K562 (cell line): ENCODE measurements at regions not wholly inside any gene's neighbourhood (a gene's known extent, or its start where the extent isn't known, plus 50 kb on each side); places are given as distances from the start of the nearest gene placed in this dataset.

Source experiments
- ATAC-seq: fragments of 200-7000 bp; cut with Tn5 transposase; 3 replicates; pipeline ENCODE4 v1.9.1; 2020; ENCODE audit warnings: moderate library complexity
- BruUV-seq: library from RNA; stranded (reverse); fragments of 400-500 nt; replicated peaks from 2 replicates; lab custom pipeline; 2021; lab: Mats Ljungman, UMichigan
- CTCF ChIA-PET: fragments of 300-600 bp; formaldehyde crosslinking; extraction: SDS; loops from one replicate; lab custom pipeline; 2021; ENCODE audit warnings: low intra/inter-chr PET ratio; lab: Yijun Ruan, JAX
- POLR2A ChIA-PET: fragments of 300-600, 350-650 bp; sonication (Branson Sonifier 250); formaldehyde crosslinking; extraction: SDS; loops from one replicate; lab custom pipeline; 2021; ENCODE audit warnings: antibody characterized with exemption, inconsistent platforms; lab: Yijun Ruan, JAX
- DNase-seq, 4 experiments: peaks; one replicate each; pipeline versions ENCODE4 v3.0.0 to v3.0.0-alpha.2; 2011 to 2018; ENCODE audit warnings: low spot score in 3 of 4, mixed read lengths in 3 of 4; ENCODE audit errors: extremely low read depth in 1 of 4
- FAIRE-seq: peaks from 2 replicates; lab custom pipeline; 2011; peaks lifted over from hg19 to GRCh38; lab: Jason Lieb, UNC
- H2AFZ ChIP-seq: 2 replicates; pipeline ENCODE4 v1.6.0; 2011; ENCODE audit warnings: low read depth, low read length, control low read depth, inconsistent platforms
- H3K27ac ChIP-seq: fragments of 200-600 bp; 3 replicates; pipeline ENCODE4 v1.8.0; 2011; ENCODE audit warnings: low read depth, mild to moderate bottlenecking, control low read depth, inconsistent platforms, low read length, moderate library complexity, mixed read lengths; ENCODE audit errors: extremely low read depth
- H3K27me3 ChIP-seq, 2 experiments: fragments of 300-600 bp in 1 of 2; 2 replicates in 1 of 2; 3 replicates in 1 of 2; pipeline versions ENCODE4 v1.6.0 to v1.8.0; 2011; ENCODE audit warnings: inconsistent platforms in 2 of 2, low read length in 2 of 2, mild to moderate bottlenecking in 1 of 2, mixed read lengths in 1 of 2, moderate library complexity in 1 of 2; ENCODE audit not compliant: control insufficient read depth in 2 of 2, insufficient read depth in 2 of 2
- H3K36me3 ChIP-seq: fragments of 300-600 bp; 3 replicates; pipeline ENCODE4 v1.8.0; 2011; ENCODE audit warnings: mild to moderate bottlenecking, low read length, inconsistent platforms; ENCODE audit not compliant: control insufficient read depth, insufficient read depth
- H3K4me1 ChIP-seq, 2 experiments: fragments of 200-600 bp in 1 of 2; replicated peaks in 1 of 2; 2 replicates in 1 of 2; 3 replicates in 1 of 2; pipeline versions ENCODE4 v1.5.1 to v1.8.0; 2011; ENCODE audit warnings: inconsistent platforms in 2 of 2, low read length in 2 of 2, mild to moderate bottlenecking in 1 of 2, mixed read lengths in 1 of 2, moderate library complexity in 1 of 2; ENCODE audit not compliant: control insufficient read depth in 2 of 2, insufficient read depth in 2 of 2
- H3K4me2 ChIP-seq: 2 replicates; pipeline ENCODE4 v1.6.1; 2011; ENCODE audit warnings: low read length, control low read depth, inconsistent platforms, mixed read lengths; ENCODE audit not compliant: insufficient read depth
- H3K4me3 ChIP-seq: fragments of 200-600 bp; sonication (generic), shearing (Covaris generic); 2 replicates; pipeline ENCODE4 v1.5.1; 2016; ENCODE audit warnings: control low read depth, inconsistent platforms
- H3K79me2 ChIP-seq: fragments of 200-600 bp; 3 replicates; pipeline ENCODE4 v1.8.0; 2011; ENCODE audit warnings: low read length, inconsistent platforms; ENCODE audit not compliant: control insufficient read depth, insufficient read depth
- H3K9ac ChIP-seq, 2 experiments: 2 replicates each; pipeline versions ENCODE4 v1.6.0 to v1.6.1; 2011; ENCODE audit warnings: low read depth in 2 of 2, low read length in 2 of 2, control low read depth in 1 of 2, inconsistent platforms in 1 of 2, mild to moderate bottlenecking in 1 of 2, mixed read lengths in 1 of 2; ENCODE audit not compliant: insufficient read depth in 1 of 2
- H3K9me1 ChIP-seq: one replicate; pipeline ENCODE4 v1.6.0; 2011; ENCODE audit warnings: inconsistent platforms, mild to moderate bottlenecking, low read length, moderate library complexity; ENCODE audit not compliant: control insufficient read depth, insufficient read depth
- H3K9me3 ChIP-seq: replicated peaks from 2 replicates; pipeline ENCODE4 v1.5.1; 2011; ENCODE audit warnings: low read depth, low read length, inconsistent platforms; ENCODE audit not compliant: control insufficient read depth, insufficient read depth
- H4K20me1 ChIP-seq: replicated peaks from 2 replicates; pipeline ENCODE4 v1.6.1; 2011; ENCODE audit warnings: low read length, inconsistent platforms, mixed read lengths; ENCODE audit not compliant: control insufficient read depth, insufficient read depth
- CSDE1 ChIP-seq, 2 experiments: fragments of 450-650 bp; IDR thresholded peaks; 2 replicates each; pipeline ENCODE4 v1.6.1; 2016; ENCODE audit warnings: mild to moderate bottlenecking in 1 of 2
- GTF2E2 ChIP-seq: fragments of 200-800 bp; sonication (Bioruptor generic); IDR thresholded peaks from 2 replicates; pipeline ENCODE4 v1.6.1; 2016; ENCODE audit warnings: missing genetic modification characterization, missing compliant biosample characterization
- KLF1 ChIP-seq: fragments of 450-650 bp; IDR thresholded peaks from 2 replicates; pipeline ENCODE4 v1.6.1; 2016; ENCODE audit warnings: missing genetic modification characterization, missing compliant biosample characterization
- KLF6 ChIP-seq: fragments of 250-450 bp; sonication (Bioruptor Pico); IDR thresholded peaks from 2 replicates; pipeline ENCODE4 v1.4.0; 2020; ENCODE audit warnings: mild to moderate bottlenecking, moderate library complexity, borderline replicate concordance
- NCOR1 ChIP-seq: fragments of 450-650 bp; IDR thresholded peaks from 2 replicates; pipeline ENCODE4 v1.6.1; 2016; ENCODE audit warnings: mild to moderate bottlenecking, moderate library complexity
- NEUROD1 ChIP-seq: fragments of 150-350 bp; IDR thresholded peaks from 2 replicates; pipeline ENCODE4 v1.6.1; 2014; ENCODE audit warnings: borderline replicate concordance, low read length, low read depth; ENCODE audit not compliant: partially characterized antibody
- NRF1 ChIP-seq, 2 experiments: fragments of 450-650 bp; IDR thresholded peaks in 1 of 2; conservative IDR thresholded peaks in 1 of 2; 2 replicates each; pipeline ENCODE4 v1.6.1; 2014; ENCODE audit warnings: mild to moderate bottlenecking in 2 of 2
- PTRF ChIP-seq: fragments of 450-650 bp; IDR thresholded peaks from 2 replicates; pipeline ENCODE4 v1.6.1; 2016; ENCODE audit warnings: mild to moderate bottlenecking, missing genetic modification characterization, missing compliant biosample characterization
- PTTG1 ChIP-seq: fragments of 450-650 bp; IDR thresholded peaks from 2 replicates; pipeline ENCODE4 v1.6.1; 2016; ENCODE audit warnings: low read depth, mild to moderate bottlenecking, missing genetic modification characterization, missing compliant biosample characterization
- SIN3A ChIP-seq, 2 experiments: fragments of 150-350 bp in 1 of 2; IDR thresholded peaks; 2 replicates each; pipeline ENCODE4 v1.6.1; 2011 to 2016; ENCODE audit warnings: borderline replicate concordance in 2 of 2, low read depth in 2 of 2, low read length in 2 of 2, mild to moderate bottlenecking in 2 of 2, moderate library complexity in 2 of 2; ENCODE audit not compliant: control insufficient read depth in 1 of 2
- ZFP36 ChIP-seq: fragments of 150-350 bp; IDR thresholded peaks from 2 replicates; pipeline ENCODE4 v1.6.1; 2018; ENCODE audit warnings: low read length, low read depth; ENCODE audit not compliant: partially characterized antibody
- ZNF316 ChIP-seq: fragments of 450-650 bp; IDR thresholded peaks from 2 replicates; pipeline ENCODE4 v1.6.1; 2016
- ZNF551 ChIP-seq: fragments of 250-450 bp; sonication (Bioruptor Pico); IDR thresholded peaks from 2 replicates; pipeline ENCODE4 v1.5.0; 2021; ENCODE audit warnings: mild to moderate bottlenecking, moderate library complexity
- ZNF766 ChIP-seq: fragments of 200-800 bp; sonication (Bioruptor generic); conservative IDR thresholded peaks from 2 replicates; pipeline ENCODE4 v1.6.1; 2016; ENCODE audit warnings: missing genetic modification characterization, missing compliant biosample characterization
- WGBS: fragments of 100-300 bp; shearing (Covaris generic); methylation state at CpG from one replicate; pipeline ENCODE4 v1.1.6; 2016; ENCODE audit warnings: low coverage, mixed read lengths; ENCODE audit not compliant: insufficient coverage; ENCODE audit errors: missing lambda C conversion rate; 5-methylcytosine and 5-hydroxymethylcytosine counted together
- in situ Hi-C: fragments of 300-500 bp; cut with MboI; formaldehyde crosslinking; loops from 4 replicates; pipeline ENCODE4 v1.15.0; 2018; ENCODE audit warnings: inconsistent platforms, mixed read lengths
- intact Hi-C: fragments of 100-400 bp; cut with micrococcal nuclease; formaldehyde crosslinking; loops from 2 replicates; pipeline ENCODE4 v1.14.2; 2022
- TF ChIP-seq, protein P1 (sequence below): fragments of 250-450 bp; sonication (Bioruptor Pico); IDR thresholded peaks from 2 replicates; pipeline ENCODE4 v1.4.0; 2020; ENCODE audit warnings: borderline replicate concordance

DNA sequence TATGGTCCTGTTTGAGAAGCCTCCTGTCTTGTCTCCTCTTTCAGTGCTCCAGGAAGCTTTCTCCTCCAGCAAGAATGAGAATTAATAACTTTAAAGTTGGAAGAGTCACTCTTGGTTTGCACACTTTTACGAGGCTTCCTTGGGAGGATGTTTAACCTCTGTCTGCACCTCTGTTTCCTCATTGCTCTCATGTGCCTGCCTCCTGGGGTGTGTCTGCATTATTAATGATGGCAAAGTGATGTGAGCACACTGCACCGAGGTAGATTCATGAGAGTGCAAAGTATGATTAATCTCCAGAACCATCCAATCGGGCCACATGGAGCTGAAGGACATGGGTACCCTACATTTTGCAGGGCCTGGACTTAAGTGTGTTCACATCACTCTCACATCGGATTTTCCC is 73.5 kb upstream of the TENM4 start:
- Histone ChIP-seq H3K4me1 (no peaks in the 10 kb centered on the region), H3K36me3 (no peaks in the 10 kb centered on the region), H3K4me3 (no peak overlapping the region), H3K27me3 (no peaks in the 10 kb centered on the region), H3K4me2 (no peak overlapping the region), H3K9me3 (no peaks in the 10 kb centered on the region), H4K20me1 (no peaks in the 10 kb centered on the region), H2AFZ (no peak overlapping the region), H3K9ac (no peak overlapping the region), H3K27ac (no peak overlapping the region), H3K79me2 (no peaks in the 10 kb centered on the region), H3K9me1 (no peaks in the 10 kb centered on the region)
- ChIA-PET CTCF (no interaction called here), POLR2A (no interaction called here)
- 0% methylated on average over 4 of the region's 4 CpGs for WGBS
- DNase-seq = no peak
- BruUV-seq = no TSS peak
- ATAC-seq = no peak
- TF ChIP-seq NEUROD1 = no peak
- TF ChIP-seq ZNF766 = no peak
- TF ChIP-seq CSDE1 (IDR thresholded peaks at IDR 0.05) = no peak
- TF ChIP-seq PTRF = no peak
- intact Hi-C loops = no loop called here
- in situ Hi-C loops = no loop called here
- no peak for FAIRE-seq

DNA sequence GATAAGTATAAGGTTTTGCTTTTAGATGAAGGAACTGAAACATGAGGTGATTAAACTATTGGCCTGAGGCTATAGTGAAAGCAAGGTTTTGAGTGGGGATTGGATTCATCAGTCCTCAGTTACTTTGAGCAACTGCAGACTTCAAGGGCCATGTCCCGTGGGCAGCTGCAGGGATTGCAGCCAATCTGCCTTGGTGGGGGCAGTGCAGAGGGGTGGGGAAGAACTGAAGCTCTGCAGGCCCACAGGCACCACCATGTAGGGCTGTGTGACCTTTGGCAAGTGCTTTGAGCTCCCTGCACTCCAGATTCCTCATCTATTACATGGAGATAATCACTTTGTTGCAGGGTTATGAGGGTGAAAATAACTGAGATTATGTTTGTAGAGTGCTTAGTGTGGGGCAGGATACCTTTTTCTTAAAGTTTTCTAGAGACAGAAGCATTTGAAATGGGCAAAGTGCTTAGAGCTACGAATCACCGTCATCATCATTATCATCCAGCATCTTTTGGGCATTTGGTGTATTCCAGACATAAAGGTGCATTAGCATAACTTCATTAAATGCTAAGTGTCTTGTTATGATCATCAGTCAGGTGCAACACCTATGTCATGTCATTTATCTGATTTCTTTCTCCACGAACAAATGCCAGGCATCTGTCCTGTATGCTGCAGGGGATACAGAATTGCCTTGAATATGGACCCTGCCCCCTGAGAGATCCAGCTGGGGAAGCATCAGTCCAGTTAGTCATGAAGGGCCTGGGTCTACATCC is 72.1 kb upstream of the TENM4 start:
- Histone ChIP-seq H3K9me3 (no peaks in the 10 kb centered on the region), H3K36me3 (no peaks in the 10 kb centered on the region), H4K20me1 (no peaks in the 10 kb centered on the region), H3K4me3 (no peak overlapping the region), H2AFZ (no peak overlapping the region)
- no peak for FAIRE-seq
- ATAC-seq = no peak
- POLR2A ChIA-PET = interaction anchor here (0.6 kb wide), 2 partner anchors 8 to 457 kb away, joined by 3 to 4 read pairs; no protein-coding TSS in a partner anchor
- 0% methylated on average over 4 of the region's 4 CpGs for WGBS
- TF ChIP-seq PTTG1 (tag) (no peak), KLF1 (tag) (no peak), NRF1 (conservative IDR thresholded peaks at IDR 0.05 in 1 of 2, IDR thresholded peaks at IDR 0.05 in 1 of 2) (no peak), ZFP36 (no peak), NCOR1 (no peak), ZNF551 (CRISPR knock-in tag) (no peak), ZNF316 (no peak), GTF2E2 (tag) (no peak), SIN3A (IDR thresholded peaks at IDR 0.05; ENCODE audit: borderline replicate concordance in 2 of 2, control insufficient read depth in 1 of 2, low read depth in 2 of 2, low read length in 2 of 2) (no peak), KLF6 (CRISPR knock-in tag) (no peak)
- TF ChIP-seq, protein P1, sequence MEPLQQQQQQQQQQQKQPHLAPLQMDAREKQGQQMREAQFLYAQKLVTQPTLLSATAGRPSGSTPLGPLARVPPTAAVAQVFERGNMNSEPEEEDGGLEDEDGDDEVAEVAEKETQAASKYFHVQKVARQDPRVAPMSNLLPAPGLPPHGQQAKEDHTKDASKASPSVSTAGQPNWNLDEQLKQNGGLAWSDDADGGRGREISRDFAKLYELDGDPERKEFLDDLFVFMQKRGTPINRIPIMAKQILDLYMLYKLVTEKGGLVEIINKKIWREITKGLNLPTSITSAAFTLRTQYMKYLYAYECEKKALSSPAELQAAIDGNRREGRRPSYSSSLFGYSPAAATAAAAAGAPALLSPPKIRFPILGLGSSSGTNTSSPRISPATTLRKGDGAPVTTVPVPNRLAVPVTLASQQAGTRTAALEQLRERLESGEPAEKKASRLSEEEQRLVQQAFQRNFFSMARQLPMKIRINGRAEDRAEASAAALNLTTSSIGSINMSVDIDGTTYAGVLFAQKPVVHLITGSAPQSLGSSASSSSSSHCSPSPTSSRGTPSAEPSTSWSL (CRISPR knock-in tag) = no peak
- TF ChIP-seq, all 486 proteins: peak for 0
- intact Hi-C loops (no loop called here), in situ Hi-C loops (no loop called here)
- Histone ChIP-seq H3K27ac (no peak overlapping the region), H3K9me1 (no peaks in the 10 kb centered on the region), H3K79me2 (no peaks in the 10 kb centered on the region), H3K4me2 (no peak overlapping the region), H3K27me3 (no peaks in the 10 kb centered on the region), H3K4me1 (no peaks in the 10 kb centered on the region), H3K9ac (no peak overlapping the region)
- CTCF ChIA-PET = no interaction called here
- BruUV-seq = no TSS peak
- DNase-seq = no peak
